GM18499 (cell line): ENCODE measurements at regions not wholly inside any gene's neighbourhood (a gene's known extent, or its start where the extent isn't known, plus 50 kb on each side); places are given as distances from the start of the nearest gene placed in this dataset.
"Not testable (repeated sequence)": the region's sequence is repeated elsewhere in the genome, so short reads cannot be mapped to it uniquely, and the experiment has no call there.

Source experiments
- ATAC-seq: cut with Tn5 transposase; IDR thresholded peaks from one replicate; pipeline ENCODE4 v1.9.1; 2021; ENCODE audit warnings: moderate number of reproducible peaks; ENCODE audit not compliant: insufficient read depth, unreplicated experiment

DNA sequence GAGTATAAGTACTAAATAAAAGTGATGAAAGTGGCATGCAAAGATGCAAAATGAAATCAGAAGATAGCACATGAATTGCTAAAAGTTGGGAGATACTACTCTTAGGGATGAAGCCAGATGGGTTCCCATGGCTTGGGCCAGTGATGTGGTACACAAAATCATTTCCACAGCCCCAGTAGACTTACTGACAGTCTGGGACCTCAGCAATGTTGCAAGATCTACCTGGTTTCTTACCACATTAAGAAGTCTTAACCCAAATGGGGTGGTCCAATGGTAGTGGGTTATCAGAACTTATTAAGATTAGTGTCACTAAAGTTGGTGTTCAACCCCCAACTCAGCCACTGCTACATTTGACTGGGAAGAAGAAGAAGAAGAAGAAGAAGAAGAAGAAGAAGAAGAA is 227.7 kb upstream of the IRF2BP2 start:
- ATAC-seq, result no peak

GRCh38 chr1:234836776-234837357 is 226.9 kb upstream of the IRF2BP2 start:
- ATAC-seq, result no peak

GRCh38 chr1:234836045-234836681 is 226.2 kb upstream of the IRF2BP2 start:
- ATAC-seq, result no peak

DNA sequence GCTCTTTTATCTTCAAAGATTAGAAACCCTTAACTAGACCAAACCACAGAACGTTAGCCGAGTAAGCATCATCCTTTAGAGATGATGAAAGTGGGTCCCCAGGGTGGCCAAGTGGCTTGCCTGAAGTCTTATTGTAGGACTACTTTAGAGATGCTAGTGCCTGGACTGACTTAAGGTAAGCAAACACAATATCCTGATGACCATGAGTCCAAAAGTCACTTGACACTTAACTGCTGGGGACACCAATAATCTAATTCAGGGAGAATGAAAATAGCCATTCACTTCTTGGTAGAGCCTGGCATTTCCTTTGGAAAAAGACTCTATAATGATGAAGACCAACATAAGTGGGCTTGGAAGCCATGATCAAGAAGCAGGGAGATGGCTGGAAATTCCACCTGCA is 225.3 kb upstream of the IRF2BP2 start:
- ATAC-seq, result no peak

DNA sequence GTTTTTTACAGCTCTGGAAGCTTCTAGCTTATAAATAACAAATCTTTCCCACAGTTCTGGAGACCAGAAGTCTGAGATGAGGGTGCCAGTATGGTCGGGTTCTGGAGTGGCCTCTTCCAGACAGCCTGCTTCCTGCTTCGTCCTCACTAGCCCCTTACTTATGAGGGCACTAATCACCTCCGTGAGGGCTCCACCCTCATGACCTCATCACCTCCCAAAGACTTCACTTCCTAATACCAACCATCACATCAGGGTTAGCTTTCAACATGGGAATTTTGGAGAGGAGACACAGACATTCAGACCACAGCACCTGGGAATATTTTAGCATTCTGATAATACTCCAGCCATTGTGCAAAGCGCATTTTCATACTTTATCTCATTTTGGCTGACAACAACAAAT is 223.7 kb upstream of the IRF2BP2 start:
- ATAC-seq, result no peak

- no peak for ATAC-seq
Observed at GRCh38 chr1:234833118-234833517, 223.1 kb upstream of the IRF2BP2 start.

GRCh38 chr1:234827656-234828055 is 217.7 kb upstream of the IRF2BP2 start:
- ATAC-seq, result no peak

- no peak for ATAC-seq
Observed at GRCh38 chr1:234827181-234827580, 217.2 kb upstream of the IRF2BP2 start.

DNA sequence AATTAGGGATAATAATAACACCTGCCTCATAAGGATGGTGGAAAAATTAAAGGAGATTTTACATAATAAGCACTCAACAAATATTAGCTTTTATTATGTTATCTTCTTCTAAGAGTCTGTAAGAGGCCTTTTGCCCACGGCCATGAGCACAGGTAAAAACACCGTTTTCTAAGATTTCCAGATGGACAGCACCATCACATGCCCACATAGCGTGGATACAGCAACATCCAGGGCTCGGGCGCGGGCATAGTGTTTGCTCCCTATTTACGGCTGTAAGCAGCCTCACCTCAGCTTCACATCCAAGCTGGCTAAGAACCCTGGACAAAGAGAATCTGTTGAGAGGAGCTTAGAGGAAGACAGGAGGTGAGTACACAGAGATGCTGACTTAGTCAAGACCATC is 216.4 kb upstream of the IRF2BP2 start:
- ATAC-seq, result no peak

DNA sequence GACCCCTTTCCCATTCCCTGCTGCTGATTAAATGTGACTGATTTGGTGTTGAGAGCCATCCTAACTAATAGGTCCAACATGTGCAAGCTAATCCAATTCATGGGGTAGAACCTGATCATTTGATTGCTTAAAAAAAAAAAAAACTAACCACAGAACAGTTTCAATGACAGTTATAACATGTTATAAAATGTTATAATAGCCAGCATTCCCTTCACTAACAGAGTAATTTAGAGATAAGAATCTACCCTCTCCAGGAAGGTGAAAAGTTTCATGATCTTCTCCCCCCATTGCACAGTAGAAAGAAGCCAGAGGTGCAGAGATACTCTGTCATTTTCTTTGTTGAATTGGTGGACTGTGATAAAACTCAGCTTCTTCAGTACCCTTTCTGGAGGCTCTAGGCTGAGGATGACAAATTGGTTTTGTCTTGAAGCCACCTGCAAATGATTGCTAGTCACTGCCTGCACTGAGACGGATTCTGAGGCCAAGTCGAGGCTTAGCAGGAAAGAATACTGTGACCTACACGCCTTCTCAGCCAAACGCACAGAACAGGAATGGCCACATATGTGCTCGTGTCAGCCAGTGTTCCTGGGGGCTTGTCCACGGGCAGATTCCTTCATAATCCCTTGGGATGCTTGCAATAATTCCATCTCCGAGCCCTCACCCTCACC is 215.7 kb upstream of the IRF2BP2 start:
- no peak for ATAC-seq

DNA sequence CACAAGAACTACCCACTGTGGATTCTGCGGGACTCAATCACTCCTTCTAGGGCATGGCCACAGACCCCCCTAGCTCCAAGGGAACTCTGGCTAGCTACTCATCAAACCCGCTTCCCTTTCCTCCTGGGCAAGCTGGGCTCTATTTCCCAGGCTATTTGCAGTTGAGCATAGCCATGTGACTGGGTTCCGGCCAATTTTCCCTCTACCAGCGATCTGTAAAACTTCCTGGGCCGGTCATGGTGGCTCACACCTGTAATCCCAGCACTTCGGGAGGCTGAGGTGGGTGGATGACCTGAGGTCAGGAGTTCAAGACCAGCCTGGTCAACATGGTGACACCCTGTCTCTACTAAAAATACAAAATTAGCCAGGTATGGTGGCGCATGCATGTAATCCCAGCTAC is 214.9 kb upstream of the IRF2BP2 start:
- not testable (repeated sequence) for ATAC-seq

- ATAC-seq, result no peak
Observed at GRCh38 chr1:234823191-234824176, 213.5 kb upstream of the IRF2BP2 start.

- ATAC-seq, result no peak
Observed at GRCh38 chr1:234821840-234822239, 211.9 kb upstream of the IRF2BP2 start.

DNA sequence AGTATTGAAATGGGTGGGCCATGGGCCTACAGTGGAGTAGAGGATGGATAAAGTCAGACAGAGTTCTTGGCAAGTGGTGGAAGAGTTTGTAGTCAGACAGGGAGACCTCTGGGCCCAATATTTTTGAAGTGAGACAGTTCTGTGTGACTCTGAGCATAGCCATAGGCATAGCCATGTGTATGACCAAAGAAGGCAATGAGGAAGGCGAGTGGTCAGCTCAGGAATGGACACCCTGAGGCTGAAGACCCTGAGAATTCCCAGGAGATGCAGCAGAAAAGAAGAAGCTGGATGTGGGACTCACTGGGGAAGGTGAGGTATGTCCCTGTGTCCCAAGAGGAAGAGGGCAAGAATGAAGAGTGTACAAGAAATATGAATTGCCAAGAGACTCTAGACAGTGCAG is 210.6 kb upstream of the IRF2BP2 start:
- ATAC-seq, result no peak

GRCh38 chr1:234819845-234820244 is 209.9 kb upstream of the IRF2BP2 start:
- not testable (repeated sequence) for ATAC-seq

DNA sequence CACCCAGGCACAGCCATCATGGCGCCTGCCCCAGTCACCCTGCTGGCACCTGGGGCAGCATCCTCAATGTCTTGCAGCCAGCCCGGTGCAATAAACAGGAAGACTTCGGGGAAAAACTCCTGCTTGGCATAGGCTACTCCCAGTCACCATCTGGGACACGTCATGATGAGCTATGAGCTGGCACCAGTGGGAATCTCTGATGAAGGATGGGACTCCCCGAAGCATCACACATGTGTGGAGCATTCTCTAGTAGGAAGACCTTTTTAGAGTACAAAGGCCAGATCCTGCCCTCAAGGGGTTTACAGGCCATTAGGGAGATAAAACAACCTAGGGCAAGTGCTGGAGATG is 208.0 kb upstream of the IRF2BP2 start:
- ATAC-seq, result not testable (repeated sequence)

GRCh38 chr1:234817313-234818039 is 207.5 kb upstream of the IRF2BP2 start:
- ATAC-seq, result not testable (repeated sequence)

- ATAC-seq, result not testable (repeated sequence)
Observed at GRCh38 chr1:234816864-234817263, 206.9 kb upstream of the IRF2BP2 start.

GRCh38 chr1:234816186-234816851 is 206.3 kb upstream of the IRF2BP2 start:
- not testable (repeated sequence) for ATAC-seq
